ENCODE measurements at regions not wholly inside any gene's neighbourhood (a gene's known extent, or its start where the extent isn't known, plus 50 kb on each side); places are given as distances from the start of the nearest gene placed in this dataset.

- TF ChIP-seq CTCF (IDR thresholded peaks at IDR 0.05): no peak
- TF ChIP-seq POLR2A (IDR thresholded peaks at IDR 0.05): no peak
- TF ChIP-seq POLR2AphosphoS5 (IDR thresholded peaks at IDR 0.05): no peak
- no peak for TF ChIP-seq EP300 (IDR thresholded peaks at IDR 0.05)
These were observed 250.1 kb downstream of the FAM170A start for GRCh38 chr5:119879446-119879845.
